B cell (primary cell): ENCODE measurements at regions not wholly inside any gene's neighbourhood (a gene's known extent, or its start where the extent isn't known, plus 50 kb on each side); places are given as distances from the start of the nearest gene placed in this dataset.

Source experiments
- EZH2 ChIP-seq: IDR thresholded peaks from 2 replicates; pipeline ENCODE4 v1.6.1; 2012; ENCODE audit warnings: borderline replicate concordance, low read depth, mild to moderate bottlenecking, moderate library complexity, low read length; ENCODE audit not compliant: insufficient read depth, poor library complexity, severe bottlenecking
- TF ChIP-seq, protein P1 (sequence below): fragments of 200-600 bp; IDR thresholded peaks from one replicate; pipeline ENCODE4 v1.8.0; 2022; ENCODE audit warnings: antibody characterized with exemption, mild to moderate bottlenecking

DNA sequence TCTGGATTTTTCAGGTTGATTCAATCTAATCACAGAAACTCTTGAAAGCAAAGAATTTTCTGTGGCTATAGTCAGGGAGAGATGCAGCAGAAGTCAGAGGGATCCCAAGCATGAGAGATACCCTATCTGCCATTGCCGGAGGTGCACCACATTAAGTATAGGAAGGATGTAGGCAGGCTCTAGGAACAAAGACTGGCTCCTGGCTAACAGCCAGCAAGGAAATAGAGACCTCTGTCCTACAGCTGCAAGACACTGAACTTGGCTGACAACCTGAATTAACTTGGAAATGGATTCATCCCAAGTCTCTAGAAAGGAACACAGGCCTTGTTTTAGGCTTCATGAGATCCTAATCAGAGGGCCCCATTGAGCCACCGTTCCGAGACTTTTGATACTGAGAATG is 364.9 kb upstream of the FLRT2 start:
- TF ChIP-seq, protein P1, sequence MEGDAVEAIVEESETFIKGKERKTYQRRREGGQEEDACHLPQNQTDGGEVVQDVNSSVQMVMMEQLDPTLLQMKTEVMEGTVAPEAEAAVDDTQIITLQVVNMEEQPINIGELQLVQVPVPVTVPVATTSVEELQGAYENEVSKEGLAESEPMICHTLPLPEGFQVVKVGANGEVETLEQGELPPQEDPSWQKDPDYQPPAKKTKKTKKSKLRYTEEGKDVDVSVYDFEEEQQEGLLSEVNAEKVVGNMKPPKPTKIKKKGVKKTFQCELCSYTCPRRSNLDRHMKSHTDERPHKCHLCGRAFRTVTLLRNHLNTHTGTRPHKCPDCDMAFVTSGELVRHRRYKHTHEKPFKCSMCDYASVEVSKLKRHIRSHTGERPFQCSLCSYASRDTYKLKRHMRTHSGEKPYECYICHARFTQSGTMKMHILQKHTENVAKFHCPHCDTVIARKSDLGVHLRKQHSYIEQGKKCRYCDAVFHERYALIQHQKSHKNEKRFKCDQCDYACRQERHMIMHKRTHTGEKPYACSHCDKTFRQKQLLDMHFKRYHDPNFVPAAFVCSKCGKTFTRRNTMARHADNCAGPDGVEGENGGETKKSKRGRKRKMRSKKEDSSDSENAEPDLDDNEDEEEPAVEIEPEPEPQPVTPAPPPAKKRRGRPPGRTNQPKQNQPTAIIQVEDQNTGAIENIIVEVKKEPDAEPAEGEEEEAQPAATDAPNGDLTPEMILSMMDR: no peak
- TF ChIP-seq EZH2: no peak
